ENCODE measurements at regions not wholly inside any gene's neighbourhood (a gene's known extent, or its start where the extent isn't known, plus 50 kb on each side); places are given as distances from the start of the nearest gene placed in this dataset.

DNA sequence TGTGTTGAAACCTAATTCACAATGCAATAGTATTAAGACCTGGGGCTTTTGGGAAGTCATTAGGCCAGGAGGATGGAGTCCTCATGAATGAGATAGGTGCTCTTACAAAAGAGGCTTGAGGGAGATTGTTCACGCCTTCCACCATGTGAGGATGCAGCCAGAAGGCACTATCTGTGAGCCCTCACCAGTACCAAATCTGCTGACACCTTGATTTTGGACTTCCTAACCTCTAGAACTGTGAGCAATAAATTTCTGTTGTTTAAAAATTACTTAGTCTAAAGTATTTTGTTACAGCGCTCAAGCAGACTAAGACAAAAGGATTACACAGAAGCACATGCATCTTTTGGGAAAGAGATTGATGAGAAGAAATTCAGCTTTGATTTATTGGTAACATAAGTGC is 232.9 kb upstream of the NR4A3 start:
- no peaks in the 10 kb centered on the region for H3K27me3 ChIP-seq (ENCODE audit: insufficient read depth, low read length, poor library complexity, severe bottlenecking)
- H3K9me2 ChIP-seq (replicated peaks; ENCODE audit: low read depth, low read length), result no peaks in the 10 kb centered on the region
- H3F3A ChIP-seq (ENCODE audit: low read depth), result no peaks in the 10 kb centered on the region
- H3K9ac ChIP-seq (ENCODE audit: low read depth, low read length, poor library complexity, severe bottlenecking), result no peak overlapping the region
- no peak overlapping the region for H3K4me2 ChIP-seq (ENCODE audit: low read depth, low read length, poor library complexity, severe bottlenecking)
- TF ChIP-seq, protein P1, sequence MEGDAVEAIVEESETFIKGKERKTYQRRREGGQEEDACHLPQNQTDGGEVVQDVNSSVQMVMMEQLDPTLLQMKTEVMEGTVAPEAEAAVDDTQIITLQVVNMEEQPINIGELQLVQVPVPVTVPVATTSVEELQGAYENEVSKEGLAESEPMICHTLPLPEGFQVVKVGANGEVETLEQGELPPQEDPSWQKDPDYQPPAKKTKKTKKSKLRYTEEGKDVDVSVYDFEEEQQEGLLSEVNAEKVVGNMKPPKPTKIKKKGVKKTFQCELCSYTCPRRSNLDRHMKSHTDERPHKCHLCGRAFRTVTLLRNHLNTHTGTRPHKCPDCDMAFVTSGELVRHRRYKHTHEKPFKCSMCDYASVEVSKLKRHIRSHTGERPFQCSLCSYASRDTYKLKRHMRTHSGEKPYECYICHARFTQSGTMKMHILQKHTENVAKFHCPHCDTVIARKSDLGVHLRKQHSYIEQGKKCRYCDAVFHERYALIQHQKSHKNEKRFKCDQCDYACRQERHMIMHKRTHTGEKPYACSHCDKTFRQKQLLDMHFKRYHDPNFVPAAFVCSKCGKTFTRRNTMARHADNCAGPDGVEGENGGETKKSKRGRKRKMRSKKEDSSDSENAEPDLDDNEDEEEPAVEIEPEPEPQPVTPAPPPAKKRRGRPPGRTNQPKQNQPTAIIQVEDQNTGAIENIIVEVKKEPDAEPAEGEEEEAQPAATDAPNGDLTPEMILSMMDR (conservative IDR thresholded peaks at IDR 0.05; ENCODE audit: low read length), result no peak
- TF ChIP-seq EZH2phosphoT487 (IDR thresholded peaks at IDR 0.05; ENCODE audit: borderline replicate concordance), result no peak
- H3K79me2 ChIP-seq (ENCODE audit: insufficient read depth, low read length), result no peaks in the 10 kb centered on the region
- H3K4me1 ChIP-seq (ENCODE audit: insufficient read depth, low read length, poor library complexity, severe bottlenecking), result no peaks in the 10 kb centered on the region
- no peak overlapping the region for H2AFZ ChIP-seq (ENCODE audit: low read length)
- H3K36me3 ChIP-seq (ENCODE audit: insufficient read depth, low read length), result no peaks in the 10 kb centered on the region
- no peaks in the 10 kb centered on the region for H4K20me1 ChIP-seq (ENCODE audit: insufficient read depth, low read length, poor library complexity, severe bottlenecking)
- H3K9me3 ChIP-seq (ENCODE audit: insufficient read depth, low read depth, low read length), result no peaks in the 10 kb centered on the region
- H3K4me3 ChIP-seq (ENCODE audit: low read length, poor library complexity, severe bottlenecking), result no peak overlapping the region

DNA sequence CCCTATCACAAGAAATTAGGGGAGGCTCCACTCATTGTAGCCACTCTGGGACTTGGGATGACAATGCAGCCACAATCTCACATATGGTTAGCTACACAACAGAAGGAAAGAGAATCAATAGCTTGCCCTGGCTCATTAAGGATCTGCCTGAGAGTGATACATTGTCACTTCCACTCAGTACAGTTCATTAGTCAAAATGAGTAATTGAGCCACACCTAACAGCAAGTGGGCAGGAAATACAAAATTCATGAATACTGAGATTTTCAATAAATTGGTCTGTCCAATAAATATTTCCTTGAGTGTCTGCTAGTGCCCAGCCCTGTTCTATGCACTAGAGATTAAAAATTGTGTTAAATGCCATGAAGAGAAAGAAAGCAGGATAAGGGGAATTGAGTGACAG is 231.3 kb upstream of the NR4A3 start:
- H3K4me3 ChIP-seq (ENCODE audit: low read length, poor library complexity, severe bottlenecking), result no peak overlapping the region
- H3K36me3 ChIP-seq (ENCODE audit: insufficient read depth, low read length), result no peaks in the 10 kb centered on the region
- H2AFZ ChIP-seq (ENCODE audit: low read length), result no peak overlapping the region
- no peaks in the 10 kb centered on the region for H3K27me3 ChIP-seq (ENCODE audit: insufficient read depth, low read length, poor library complexity, severe bottlenecking)
- no peaks in the 10 kb centered on the region for H3K9me2 ChIP-seq (replicated peaks; ENCODE audit: low read depth, low read length)
- H4K20me1 ChIP-seq (ENCODE audit: insufficient read depth, low read length, poor library complexity, severe bottlenecking), result no peaks in the 10 kb centered on the region
- H3K4me1 ChIP-seq (ENCODE audit: insufficient read depth, low read length, poor library complexity, severe bottlenecking), result no peaks in the 10 kb centered on the region
- H3K4me2 ChIP-seq (ENCODE audit: low read depth, low read length, poor library complexity, severe bottlenecking), result no peak overlapping the region
- H3K9me3 ChIP-seq (ENCODE audit: insufficient read depth, low read depth, low read length), result no peaks in the 10 kb centered on the region
- no peaks in the 10 kb centered on the region for H3F3A ChIP-seq (ENCODE audit: low read depth)
- no peak overlapping the region for H3K9ac ChIP-seq (ENCODE audit: low read depth, low read length, poor library complexity, severe bottlenecking)
- no peaks in the 10 kb centered on the region for H3K79me2 ChIP-seq (ENCODE audit: insufficient read depth, low read length)
- TF ChIP-seq, protein P1 (conservative IDR thresholded peaks at IDR 0.05; ENCODE audit: low read length), result no peak
- no peak for TF ChIP-seq EZH2phosphoT487 (IDR thresholded peaks at IDR 0.05; ENCODE audit: borderline replicate concordance)

DNA sequence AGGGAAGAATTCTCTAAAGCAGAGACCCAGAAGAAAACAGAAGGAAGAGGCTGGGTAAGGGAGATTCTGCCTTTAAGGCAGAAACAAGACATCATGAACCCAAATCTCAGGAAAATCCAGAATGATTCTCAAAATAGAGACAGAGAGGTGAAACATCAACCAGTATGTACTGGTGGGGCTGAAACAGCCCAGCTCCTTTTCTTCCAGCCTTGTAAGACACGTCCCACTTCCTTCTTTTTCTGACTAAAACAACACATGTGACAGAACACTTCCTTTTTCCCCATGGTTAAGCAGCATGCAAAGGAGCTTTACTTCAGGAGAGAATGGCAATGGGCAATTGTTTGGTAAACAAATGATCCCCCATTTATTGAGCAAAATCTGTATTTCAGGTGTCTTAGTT is 230.8 kb upstream of the NR4A3 start:
- no peaks in the 10 kb centered on the region for H3K4me1 ChIP-seq (ENCODE audit: insufficient read depth, low read length, poor library complexity, severe bottlenecking)
- no peaks in the 10 kb centered on the region for H3K9me2 ChIP-seq (replicated peaks; ENCODE audit: low read depth, low read length)
- H3K9me3 ChIP-seq (ENCODE audit: insufficient read depth, low read depth, low read length), result no peaks in the 10 kb centered on the region
- no peaks in the 10 kb centered on the region for H3F3A ChIP-seq (ENCODE audit: low read depth)
- TF ChIP-seq, protein P1 (conservative IDR thresholded peaks at IDR 0.05; ENCODE audit: low read length), result no peak
- no peak for TF ChIP-seq EZH2phosphoT487 (IDR thresholded peaks at IDR 0.05; ENCODE audit: borderline replicate concordance)
- no peaks in the 10 kb centered on the region for H3K79me2 ChIP-seq (ENCODE audit: insufficient read depth, low read length)
- H3K4me2 ChIP-seq (ENCODE audit: low read depth, low read length, poor library complexity, severe bottlenecking), result no peak overlapping the region
- H4K20me1 ChIP-seq (ENCODE audit: insufficient read depth, low read length, poor library complexity, severe bottlenecking), result no peaks in the 10 kb centered on the region
- H2AFZ ChIP-seq (ENCODE audit: low read length), result no peak overlapping the region
- no peaks in the 10 kb centered on the region for H3K36me3 ChIP-seq (ENCODE audit: insufficient read depth, low read length)
- no peaks in the 10 kb centered on the region for H3K27me3 ChIP-seq (ENCODE audit: insufficient read depth, low read length, poor library complexity, severe bottlenecking)
- H3K9ac ChIP-seq (ENCODE audit: low read depth, low read length, poor library complexity, severe bottlenecking), result no peak overlapping the region
- H3K4me3 ChIP-seq (ENCODE audit: low read length, poor library complexity, severe bottlenecking), result no peak overlapping the region
